GM19035 (cell line): ENCODE measurements at regions not wholly inside any gene's neighbourhood (a gene's known extent, or its start where the extent isn't known, plus 50 kb on each side); places are given as distances from the start of the nearest gene placed in this dataset.
"Not testable (repeated sequence)": the region's sequence is repeated elsewhere in the genome, so short reads cannot be mapped to it uniquely, and the experiment has no call there.

Experiments
- ATAC-seq: cut with Tn5 transposase; IDR thresholded peaks from one replicate; pipeline ENCODE4 v1.9.1; 2021; ENCODE audit not compliant: unreplicated experiment

DNA sequence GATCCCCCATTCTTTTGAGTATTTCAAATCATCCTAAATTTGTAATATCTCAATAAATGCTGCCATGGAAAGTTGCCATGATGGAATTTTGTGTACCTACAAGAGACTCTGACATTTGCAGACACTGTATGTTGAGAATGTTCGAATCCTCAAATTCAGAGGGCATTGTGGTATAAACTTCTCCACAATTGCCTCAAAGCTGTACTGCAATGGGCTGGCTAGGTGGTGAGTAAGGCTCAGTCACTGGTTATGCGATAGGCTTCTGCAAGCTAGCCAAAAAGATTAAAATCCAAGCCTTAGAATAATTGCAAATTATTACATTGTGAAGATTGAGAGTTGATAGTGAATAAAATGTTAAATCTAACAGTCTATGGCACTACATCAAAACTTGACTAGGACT is 130.2 kb upstream of the CEP162 start:
- no peak for ATAC-seq

- ATAC-seq = no peak
These were observed 129.5 kb upstream of the CEP162 start for GRCh38 chr6:84356907-84357306.

- no peak for ATAC-seq
These were observed 126.3 kb upstream of the CEP162 start for GRCh38 chr6:84353459-84354423.

- no peak for ATAC-seq
These were observed 123.0 kb upstream of the CEP162 start for GRCh38 chr6:84350397-84350796.

GRCh38 chr6:84349542-84349941 is 122.1 kb upstream of the CEP162 start:
- no peak for ATAC-seq

DNA sequence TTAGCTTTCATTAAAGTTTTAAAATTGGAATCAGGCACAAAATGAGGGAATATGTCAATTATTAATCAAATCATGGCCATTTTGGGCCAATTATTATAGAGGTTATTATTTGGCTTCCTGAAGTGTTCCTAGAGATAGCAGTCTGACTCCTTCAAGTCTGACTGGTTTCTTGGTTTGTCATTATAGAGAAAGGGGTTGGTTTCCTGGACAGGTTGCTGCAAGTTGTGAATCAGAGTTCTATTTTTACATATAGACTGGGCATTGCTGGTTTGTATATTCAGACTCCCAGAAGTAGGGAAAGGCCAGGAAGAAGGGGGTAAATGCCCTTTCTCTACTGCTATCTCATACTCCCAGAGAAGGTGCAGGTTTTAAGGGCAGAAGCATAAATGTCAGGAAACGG is 121.4 kb upstream of the CEP162 start:
- ATAC-seq = no peak

DNA sequence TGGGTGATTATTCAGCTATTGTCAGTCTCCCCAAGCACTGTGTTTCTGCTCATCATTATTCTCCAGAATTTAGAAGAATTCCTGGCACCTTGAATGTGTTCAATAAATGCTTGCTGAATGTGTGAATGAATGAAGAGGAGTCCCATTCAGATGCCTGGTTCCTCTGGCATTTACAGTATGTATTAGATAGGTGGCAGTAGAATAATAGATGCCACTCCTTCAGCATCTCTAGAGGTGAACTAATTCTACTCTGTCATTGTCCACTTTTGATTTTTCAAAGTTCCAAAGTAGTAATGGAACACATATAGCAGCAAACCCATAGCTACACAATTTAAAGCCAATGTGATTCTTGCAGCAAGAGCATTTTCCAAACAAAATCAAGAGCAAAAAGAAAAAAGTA is 118.9 kb upstream of the CEP162 start:
- ATAC-seq = no peak

GRCh38 chr6:84344005-84344404 is 116.6 kb upstream of the CEP162 start:
- ATAC-seq = no peak

- no peak for ATAC-seq
These were observed 113.0 kb upstream of the CEP162 start for GRCh38 chr6:84340422-84340821.

DNA sequence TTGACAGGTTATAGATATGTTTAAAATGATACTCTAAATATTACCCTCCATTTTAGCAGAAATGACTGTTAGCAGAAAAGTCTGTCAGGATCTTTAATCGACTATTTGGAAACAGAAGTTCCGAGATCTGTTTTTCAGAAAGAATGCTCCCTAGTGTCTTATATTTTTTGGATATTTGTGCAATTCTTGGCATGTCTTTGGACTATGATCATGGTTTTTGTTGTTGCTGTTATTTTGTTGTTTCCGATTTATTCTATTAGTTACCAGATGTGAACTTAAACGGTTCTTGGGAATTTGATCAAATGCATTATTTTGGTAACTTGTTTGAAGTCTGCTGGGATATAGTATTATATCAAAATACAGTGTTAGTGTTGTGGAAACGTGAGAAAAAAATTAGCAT is 106.4 kb upstream of the CEP162 start:
- ATAC-seq = no peak

GRCh38 chr6:84332139-84333034 is 104.9 kb upstream of the CEP162 start:
- ATAC-seq = peak; percentile 89

DNA sequence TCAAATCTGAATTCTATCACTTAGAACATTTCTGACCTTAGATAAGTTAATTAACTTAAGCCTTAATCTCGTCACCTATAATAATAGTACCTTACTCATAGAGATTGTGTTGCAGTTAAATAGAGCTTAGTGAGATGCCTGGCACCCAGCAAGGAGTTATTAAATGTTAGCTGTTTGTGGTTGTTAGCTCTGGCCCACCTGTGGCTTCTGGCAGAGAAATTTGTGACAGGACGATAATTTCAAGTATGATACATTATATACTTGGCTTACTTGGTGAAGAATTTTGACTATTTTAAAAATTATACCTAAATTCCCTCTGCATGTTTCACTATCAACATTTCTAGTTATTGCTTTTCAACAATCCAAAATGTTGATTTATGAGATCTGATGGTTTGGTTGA is 102.9 kb upstream of the CEP162 start:
- no peak for ATAC-seq

- ATAC-seq = no peak
These were observed 102.1 kb upstream of the CEP162 start for GRCh38 chr6:84329516-84329915.

DNA sequence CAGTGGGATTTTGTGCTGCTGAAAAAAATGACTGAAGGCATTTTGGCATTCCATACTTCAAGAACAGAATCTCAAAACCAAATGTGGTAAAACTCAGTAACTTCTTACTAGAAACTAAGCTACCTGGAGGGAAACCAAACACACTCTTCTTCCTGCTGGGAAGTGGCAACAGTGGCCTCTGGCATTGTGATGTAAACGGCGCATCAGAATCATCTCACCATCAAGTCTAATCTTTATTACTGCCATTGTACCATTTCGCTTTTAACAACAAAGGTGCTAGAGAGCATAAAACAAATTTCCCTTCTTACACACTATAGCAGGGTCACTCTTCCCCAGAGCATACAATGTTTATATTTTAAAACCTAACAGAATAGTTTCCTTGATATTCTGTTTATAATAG is 101.6 kb upstream of the CEP162 start:
- no peak for ATAC-seq

GRCh38 chr6:84317463-84317862 is 90.0 kb upstream of the CEP162 start:
- ATAC-seq = no peak

GRCh38 chr6:84314377-84314898 is 87.0 kb upstream of the CEP162 start:
- no peak for ATAC-seq

GRCh38 chr6:84309336-84309735 is 81.9 kb upstream of the CEP162 start:
- ATAC-seq = no peak

DNA sequence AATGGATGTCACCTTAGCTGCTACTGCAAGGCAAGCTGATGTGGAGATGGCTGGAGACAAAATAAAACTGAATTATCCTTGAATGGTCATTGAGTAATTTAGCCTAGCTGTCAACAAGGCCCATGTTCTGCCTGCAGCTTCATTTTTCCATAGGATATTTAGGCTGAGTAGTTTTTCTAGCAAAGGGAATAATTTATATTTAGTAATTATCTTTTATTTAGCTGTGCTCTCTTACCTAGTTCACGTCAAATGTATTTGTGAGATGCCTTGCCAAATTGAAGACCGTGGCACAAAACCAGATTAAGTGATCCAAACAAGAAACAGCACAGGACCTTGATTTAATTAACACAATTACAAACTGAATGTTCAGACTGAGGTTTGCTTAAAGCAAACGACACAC is 77.4 kb upstream of the CEP162 start:
- no peak for ATAC-seq

- not testable (repeated sequence) for ATAC-seq
These were observed 63.6 kb upstream of the CEP162 start for GRCh38 chr6:84291033-84291432.

GRCh38 chr6:84284428-84285049 is 57.1 kb upstream of the CEP162 start:
- no peak for ATAC-seq

GRCh38 chr6:84282550-84282949 is 55.1 kb upstream of the CEP162 start:
- no peak for ATAC-seq
